ENCODE measurements at regions not wholly inside any gene's neighbourhood (a gene's known extent, or its start where the extent isn't known, plus 50 kb on each side); places are given as distances from the start of the nearest gene placed in this dataset.
A peak's percentile ranks its signal among the peaks of the same experiment; 100 is the strongest.
"Not testable (repeated sequence)": the region's sequence is repeated elsewhere in the genome, so short reads cannot be mapped to it uniquely, and the experiment has no call there.

DNA sequence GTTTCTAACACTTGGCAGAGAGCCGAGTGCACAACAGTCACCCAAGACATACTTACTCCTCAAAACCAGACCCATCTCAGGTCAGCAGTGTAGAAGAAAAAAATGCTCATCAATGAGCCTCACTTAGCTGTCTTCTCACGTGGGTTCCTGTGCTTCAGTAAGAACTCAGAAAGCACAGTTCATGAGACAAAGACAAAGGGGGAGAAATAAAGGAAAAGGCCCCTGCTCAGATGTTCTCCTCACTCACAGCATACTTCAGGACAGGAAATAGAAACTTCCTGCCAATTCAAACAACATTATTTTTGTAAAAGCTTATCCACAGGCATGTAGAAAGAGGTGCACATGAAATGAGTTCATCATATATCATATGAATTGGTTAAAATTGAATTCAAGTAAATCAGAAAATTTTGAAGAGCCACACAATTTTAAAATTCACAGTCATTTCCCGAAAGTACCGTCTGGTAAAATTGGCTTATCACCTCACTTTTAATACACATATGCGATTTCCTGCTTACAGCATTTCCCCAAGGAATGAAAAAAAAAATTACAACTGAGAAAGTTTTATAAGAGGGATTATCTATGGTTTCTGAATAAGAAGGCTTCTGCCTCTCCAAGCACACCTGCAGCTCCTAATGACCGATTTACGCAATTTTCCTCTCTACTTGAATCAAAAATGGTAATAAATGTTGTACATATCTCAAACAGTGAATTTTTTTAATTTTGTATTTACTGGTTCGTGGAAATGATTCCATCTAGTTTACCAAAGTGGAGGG, 328.3 kb downstream of the TMEM167A start:
- no peak for DNase-seq

DNA sequence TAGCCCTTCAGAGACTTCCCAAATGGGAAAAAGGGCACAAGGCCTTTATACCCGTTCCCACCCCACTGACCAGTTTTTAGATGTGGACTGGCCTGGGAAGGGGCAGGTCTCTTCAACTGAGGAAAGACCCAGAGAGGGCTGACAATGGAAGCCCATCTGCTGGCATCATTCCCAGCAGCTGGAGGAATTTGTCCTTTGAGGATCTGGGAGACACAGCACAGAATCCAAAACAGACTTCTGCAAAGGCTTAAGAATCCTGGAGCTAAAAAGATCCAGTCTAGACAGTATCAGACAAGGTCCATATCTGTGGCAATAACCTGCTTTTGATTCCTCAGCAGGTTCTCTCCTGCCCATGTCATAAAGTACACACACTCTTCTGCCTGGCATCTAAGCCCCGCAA, 329.2 kb downstream of the TMEM167A start:
- DNase-seq: no peak

DNA sequence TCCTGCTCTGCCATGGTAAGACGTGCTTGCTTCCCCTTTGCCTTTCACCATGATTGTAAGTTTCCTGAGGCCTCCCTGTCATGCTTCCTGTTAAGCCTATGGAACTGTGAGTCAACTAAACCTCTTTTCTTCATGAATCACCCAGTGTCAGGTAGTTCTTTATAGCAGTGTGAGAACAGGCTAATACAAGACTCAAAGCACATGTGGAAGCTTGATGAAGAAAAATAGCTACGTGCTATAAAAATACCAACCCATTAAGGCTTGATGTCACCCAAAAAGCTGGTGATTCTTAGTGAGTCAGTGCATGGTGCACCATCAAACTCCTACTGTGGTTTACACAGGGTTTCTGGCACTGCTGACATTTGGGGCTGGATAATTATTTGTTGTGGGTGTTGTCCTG, 332.2 kb downstream of the TMEM167A start:
- DNase-seq: no peak

DNA sequence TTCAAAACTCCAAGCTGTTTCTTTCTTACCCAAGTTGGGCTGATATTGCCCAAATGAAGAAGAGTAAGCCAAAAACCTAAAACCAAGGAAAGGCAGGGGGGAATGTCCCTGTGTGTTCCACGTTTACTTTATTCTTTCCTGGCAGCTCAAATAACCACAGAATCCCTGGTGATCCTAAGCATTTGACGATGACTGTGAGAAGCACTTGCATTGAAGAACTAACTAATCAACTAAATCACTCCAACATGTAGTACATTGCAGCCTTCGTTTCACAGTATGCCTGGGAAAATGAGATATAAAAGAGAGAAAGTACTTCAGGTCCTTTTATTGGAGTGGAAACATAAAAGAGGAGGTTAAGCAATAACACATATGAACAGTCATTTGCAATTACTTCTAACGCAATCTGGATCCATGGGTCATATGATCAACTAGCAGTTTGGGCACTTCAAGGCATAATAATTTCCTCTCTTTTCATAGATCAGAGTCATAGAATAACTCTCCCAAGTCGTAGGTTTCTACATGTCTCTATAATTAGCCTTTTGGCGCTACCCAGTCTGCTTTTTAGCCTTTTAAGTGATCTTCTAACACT, 338.4 kb downstream of the TMEM167A start:
- DNase-seq: no peak

DNA sequence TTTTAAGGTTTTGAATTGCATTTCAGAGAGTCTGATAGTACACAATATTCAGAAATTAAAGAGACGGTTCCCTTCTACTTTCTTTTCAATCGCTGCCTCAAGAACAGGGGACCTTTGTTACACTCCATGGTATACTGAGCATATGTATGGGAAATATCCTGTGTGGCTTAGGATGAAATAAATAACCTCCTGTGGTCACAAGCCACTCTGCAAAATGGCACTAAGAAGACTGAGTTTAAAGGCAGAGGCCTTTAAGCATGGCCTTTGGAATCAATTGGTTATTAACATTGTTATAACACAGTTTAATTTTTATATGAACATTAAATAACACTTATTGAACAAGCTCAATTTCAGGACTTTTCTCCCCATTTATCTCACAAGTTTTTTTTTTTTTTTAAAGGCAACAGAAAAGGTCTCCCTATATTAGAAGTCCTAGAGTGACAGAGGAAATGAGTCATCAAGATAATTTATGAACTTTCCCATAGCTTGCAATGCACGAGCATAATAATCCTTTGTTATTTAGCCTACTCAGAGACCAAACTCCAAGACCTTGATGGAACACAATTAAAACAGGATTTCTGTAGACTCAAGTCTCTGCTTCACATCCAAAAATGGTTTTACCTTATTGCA, 341.9 kb downstream of the TMEM167A start:
- no peak for DNase-seq

DNA sequence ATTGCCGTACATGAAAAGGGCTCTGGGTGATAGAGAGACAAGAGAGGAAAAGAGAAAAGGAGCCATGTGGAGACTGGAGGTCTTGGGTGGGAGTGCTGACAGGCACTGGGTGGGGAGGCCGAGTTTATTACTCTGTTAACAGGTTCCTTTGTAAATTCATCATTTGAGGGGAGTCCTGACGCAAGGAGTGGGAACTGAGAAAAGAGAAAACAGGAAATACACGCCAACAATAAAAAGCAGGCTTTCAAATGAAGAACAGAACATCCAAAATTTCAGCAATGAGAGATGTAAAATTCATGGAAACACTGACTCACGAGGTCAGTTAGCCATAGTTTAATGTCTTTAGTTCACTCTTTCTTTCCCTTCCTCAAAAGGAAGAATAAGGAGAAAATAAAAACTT, 342.8 kb downstream of the TMEM167A start:
- no peak for DNase-seq

DNA sequence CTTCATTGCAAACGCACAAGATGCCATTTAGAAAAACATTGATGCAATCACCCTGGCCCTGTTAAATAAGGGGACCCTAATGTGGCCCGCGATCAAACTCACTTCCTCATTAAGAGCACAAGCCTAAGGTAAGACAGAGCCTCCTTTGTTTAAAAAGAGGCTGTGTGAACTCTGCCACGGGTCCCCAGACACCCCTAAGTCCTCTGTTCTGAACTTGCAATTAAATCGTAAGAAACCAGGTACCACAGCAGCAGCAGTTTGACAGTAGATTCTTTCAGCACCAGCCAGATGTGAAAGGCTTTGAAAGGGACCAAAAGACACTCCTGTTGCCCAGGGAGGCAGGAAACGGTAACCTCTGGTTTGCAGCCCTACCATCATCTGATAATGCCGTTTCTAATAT, 346.3 kb downstream of the TMEM167A start:
- DNase-seq: no peak

DNA sequence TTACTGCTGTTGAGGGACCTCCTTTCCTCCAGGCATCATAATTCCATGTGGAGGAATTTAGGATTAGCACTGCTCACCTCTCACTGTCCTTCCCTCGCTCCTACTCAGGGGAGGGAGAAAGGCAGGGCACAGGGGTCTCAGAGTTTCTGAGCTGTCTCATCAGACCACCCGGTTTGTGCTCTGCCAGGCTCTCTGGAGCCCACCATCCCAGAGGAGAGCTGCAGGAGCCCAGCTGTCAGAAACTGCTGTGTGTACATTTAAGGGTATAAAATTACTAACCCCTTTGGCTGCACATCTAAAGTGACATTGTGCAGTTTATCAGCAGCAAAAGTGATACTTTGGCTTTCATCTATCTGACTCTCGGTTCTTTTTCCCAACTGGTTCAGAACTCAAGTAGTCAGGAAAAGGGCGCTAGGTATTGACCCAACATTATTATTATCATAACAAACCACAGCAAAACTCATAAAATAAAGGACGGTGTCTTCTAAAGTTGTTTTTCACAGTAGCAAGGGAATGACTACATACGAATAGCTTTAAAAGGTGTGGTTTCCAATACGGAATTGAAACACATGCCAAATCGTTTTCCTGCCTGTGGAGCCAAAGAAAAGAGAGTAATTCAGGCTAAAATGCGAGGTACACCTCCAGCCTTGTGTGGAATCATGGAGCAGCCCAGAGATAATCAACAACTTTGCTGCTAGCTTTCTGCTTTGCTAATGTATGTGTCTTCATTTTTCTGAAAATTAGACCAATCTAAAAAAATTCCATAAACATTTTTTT, 348.1 kb downstream of the TMEM167A start:
- no peak for DNase-seq

DNA sequence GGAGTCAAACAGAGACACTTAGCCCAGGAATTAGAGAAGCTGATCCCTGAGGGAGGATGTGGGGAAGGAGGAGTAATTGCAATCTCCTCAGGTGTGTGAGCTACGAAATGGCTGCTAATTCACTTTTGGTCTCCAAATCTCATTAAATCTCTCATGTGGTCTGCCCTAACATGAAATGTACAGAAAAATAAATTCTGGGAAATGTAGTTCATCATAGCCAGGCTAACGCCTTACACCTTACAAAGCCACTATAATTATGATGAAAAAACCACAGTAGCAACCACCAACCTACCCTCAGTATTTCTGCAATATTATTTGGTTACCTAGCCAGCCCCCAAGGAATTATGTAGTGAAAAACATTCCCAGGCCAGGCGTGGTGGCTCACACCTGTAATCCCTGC, 354.0 kb downstream of the TMEM167A start:
- DNase-seq: no peak

DNA sequence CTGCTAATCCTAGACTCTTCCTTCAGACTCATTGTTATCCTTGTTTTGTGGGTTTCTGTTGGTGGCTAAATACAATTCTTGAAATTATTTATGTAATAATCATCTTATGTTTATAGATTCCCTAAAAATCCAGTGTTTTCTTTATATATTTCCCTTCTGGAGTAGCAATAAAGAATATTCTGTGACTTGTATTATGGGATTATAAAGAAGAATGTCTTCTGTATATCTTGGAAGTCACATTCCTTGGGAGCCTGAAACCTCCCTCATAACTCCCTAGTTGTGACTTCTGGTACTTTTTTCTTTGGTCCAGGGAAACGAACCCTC, 356.1 kb downstream of the TMEM167A start:
- DNase-seq: no peak

DNA sequence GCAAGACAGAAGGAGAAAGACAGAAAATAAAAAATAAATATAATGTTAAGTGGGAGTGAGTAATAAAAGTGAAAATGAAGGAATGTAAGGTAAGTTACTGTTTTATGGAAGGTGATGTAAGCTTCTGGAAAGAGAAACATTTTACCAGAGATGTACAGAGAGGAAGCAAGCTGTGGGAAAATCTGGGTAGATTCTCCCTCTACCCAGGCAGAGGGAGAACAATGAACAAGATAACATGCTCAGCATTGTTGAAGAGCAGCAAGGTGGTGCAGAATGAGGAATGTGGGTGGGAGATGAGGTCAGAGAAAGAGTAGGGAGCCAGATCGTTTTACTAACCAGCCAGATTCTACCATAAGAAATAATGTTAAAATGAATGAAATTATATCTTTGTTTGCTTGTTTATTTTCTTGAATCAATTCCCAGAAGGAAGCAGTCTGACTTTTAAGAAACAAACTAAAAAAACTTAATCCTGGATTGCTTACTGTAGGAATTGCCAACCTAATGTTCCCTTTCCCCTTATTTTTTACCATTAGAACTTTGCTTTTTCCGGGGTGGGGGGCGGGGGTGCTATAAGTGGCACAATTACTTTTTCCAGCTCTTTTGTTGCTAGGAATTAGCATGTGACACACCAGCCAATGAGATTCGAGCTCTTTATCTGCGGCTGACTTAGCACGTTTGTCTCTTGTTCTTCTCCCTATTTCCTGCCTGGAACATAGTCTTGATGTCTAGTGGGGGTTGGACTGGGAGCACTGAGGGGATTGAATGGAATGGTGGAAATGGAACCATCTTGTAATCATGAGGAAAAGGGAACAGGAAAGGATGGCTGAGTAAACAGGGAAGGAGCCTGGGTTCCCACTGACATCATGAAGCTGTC, 356.7 kb downstream of the TMEM167A start:
- DNase-seq: no peak

DNA sequence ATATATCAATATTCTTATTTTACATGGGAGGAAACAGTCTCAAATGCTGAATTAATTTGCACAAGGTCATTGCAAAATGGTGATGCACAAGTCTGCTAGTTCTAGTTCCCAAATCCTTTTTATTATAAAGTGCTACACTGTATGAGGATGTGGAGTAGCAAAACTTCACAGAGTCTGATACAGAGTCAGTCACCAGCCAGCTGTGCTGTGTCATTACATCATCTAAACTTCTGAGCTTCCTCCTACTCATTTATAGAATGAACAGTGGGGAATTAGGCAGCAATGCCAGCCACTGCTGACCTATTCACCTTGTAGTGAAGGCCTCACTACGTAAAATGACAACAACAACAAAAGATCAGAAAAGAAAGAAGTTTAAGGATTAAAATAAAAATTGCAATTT, 357.8 kb downstream of the TMEM167A start:
- DNase-seq: no peak

DNA sequence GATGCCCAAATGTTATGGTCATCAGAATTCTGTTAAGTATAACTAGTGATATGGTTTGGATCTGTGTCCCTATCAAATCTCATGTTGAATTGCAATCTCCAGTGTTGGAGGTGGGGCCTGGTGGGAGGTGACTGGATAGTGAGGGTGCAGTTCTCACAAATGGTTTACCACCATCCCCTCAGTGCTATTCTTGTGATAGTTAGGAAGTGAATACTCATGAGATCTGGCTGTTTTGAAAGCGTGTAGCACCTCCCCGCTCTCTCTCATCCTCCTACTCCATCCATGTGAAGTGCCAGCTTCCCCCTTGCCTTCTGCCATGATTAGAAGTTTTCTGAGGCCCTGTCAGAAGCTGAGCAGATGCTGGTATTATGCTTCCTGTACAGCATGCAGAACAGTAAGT, 359.5 kb downstream of the TMEM167A start:
- no peak for DNase-seq

DNA sequence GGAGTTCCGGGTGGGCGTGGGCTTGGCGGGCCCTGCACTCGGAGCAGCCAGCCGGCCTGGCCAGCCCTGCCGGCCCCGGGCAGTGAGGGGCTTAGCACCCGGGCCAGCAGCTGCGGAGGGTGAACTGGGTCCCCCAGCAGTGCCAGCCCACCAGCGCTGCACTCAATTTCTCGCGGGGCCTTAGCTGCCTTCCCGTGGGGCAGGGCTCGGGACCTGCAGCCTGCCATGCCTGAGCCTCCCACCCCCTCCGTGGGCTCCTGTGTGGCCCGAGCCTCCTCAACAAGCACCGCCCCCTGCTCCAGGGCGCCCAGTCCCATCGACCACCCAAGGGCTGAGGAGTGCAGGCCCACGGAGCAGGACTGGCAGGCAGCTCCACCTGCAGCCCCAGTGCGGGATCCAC, 362.5 kb downstream of the TMEM167A start:
- DNase-seq: not testable (repeated sequence)

DNA sequence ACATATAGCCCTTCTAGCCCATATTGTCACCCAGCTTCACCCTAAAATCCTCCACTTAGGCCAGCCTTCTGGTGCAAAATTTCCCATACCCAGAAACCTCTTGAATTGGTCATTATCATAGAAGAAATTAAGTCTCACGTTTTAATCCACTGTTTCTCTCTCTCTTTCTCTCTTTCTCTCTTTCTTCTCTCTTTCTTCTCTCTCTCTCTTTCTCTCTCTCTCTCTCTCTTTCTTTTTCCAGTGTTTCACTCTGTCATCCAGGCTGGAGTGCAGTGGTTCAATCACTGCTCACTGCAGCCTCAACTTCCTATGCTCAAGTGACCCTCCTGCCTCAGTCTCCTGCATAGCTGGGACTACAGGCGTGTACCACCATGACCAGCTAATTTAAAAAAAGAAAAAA, 363.4 kb downstream of the TMEM167A start:
- DNase-seq: no peak

DNA sequence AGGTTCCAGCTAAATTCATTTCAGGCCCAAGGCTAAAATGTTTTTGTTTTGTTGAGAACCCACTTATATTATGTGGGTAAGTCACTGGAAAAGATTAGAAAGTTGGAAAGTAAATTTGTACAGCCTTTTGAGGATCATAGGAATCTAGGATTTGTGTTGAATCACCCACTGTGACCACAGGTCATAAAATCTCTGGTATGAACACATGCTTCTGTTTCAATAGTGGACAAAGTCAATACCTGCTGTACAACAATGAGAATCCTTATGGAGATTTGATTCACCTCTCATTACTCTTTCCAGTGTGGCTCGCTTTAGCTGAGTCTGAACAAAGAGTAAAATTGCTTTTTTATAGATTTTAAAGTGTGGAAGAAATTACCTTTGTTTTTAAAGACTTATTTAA, 369.5 kb downstream of the TMEM167A start:
- no peak for DNase-seq

DNA sequence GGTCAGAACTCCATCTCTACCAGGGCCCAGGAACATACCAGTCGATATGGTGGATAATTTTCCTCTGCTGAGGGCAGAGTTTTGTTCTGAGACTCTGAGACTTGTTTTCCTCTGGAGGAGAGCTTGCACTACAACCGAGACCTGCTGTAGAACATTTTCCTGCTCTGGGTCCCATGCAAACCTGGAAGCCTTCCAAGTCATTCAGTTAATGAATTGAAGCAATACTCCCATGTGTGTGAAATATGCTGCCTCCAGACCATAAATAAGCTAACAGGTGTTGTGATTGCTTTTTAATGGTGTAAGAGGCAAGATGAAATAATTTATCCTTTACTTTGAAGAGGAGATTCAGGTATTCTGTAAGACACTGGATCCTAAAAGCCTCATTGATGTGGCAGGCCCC, 372.8 kb downstream of the TMEM167A start:
- DNase-seq: peak; percentile 1

DNA sequence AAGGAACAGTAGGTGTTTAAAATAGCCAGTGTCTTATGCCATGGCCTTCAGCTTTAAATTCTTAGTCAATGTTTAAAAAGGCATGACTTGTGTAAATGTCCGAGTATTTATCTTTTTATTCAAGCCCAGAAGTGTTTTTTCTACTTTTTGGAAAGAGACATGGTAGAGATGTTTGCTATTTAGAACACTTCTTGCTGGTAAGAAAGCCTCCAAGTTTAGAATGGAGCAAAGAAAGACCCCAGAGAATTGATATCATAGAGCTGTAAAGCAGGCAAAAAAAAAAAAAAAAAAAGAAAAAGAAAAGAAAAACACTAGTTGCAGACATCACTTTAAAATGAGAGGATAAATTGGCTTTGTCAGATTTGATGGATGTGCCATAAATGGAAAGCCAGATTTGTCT, 375.1 kb downstream of the TMEM167A start:
- DNase-seq: no peak

DNA sequence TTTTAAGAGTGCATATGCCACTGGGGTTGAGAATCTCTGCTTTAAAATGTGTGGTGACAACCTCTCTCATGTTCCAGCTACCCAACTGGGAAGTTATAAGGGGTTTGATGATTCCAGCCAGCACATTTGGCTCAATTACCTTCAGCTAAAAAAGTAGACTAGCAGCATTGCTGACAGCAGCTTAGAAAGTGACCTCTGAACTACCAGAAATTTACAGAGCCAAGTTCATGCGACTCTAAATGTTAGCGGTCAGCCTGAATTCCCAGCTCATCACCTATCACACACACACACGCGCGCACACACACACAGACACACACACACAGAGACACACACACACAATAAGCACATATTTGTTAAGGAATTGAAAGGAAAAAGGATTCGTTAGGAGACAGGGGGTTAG, 377.5 kb downstream of the TMEM167A start:
- no peak for DNase-seq

DNA sequence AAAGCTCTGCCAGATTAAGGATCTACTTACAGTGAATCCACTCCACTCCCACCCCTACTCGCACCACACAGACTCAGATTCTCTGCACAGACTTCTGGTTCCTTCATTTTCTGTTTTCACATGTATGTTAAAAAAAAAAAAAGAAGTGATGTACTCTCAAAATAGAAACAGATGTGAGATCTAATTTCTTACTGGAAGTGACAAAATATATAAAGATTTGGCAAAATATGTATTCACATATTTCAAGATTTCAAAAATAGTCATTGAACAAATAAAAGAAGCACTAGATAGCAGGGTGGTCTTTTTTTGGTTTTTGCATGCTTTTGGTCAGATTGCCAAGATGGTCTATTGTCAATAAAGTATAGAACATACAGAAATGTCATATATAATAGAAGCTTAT, 379.2 kb downstream of the TMEM167A start:
- DNase-seq: no peak

DNA sequence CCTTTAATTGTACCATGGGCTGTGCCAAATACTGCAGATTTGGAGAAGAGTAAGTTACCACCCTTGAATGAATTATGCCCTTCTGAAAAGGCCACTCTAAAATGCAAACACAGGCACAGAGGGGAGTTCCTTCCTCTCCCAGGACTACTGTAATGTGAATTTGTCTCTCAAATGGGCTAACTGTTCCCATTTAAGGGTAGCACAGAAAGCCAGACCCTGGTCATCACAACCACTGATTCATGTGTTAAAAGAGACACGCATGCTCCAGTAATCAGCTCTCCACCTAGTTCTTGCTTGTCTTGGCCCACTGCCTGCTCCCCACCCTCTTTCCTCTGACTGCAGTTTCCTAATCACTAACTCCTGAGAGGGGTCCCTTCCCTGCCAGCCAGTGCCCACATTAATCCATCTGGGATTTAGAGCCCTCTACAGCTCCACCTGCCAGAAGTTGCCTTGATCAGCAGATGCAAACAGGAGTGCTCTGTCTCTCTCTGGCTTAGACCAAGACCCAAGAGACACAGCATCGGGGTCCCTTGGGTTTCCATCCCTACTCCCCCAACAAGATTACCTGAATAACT, 382.4 kb downstream of the TMEM167A start:
- DNase-seq: peak; percentile 1

DNA sequence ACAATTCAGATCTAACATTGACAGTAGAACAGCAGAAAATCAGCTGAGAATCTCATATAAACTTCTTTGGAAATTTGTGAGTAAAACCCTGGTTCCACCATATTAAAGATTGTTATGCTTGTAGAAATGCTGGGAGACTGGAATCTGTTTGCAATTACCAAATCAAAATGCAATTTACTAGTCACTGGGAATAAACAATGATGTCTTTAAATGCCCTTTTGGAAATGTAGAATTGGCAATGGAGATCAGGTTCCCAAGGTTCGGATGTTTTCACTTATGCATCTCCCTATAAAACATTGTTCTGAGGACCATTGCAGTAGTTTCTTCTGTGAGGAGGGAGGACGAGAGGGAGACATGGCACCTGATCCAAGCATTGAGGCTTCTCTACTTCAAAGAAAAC, 384.4 kb downstream of the TMEM167A start:
- DNase-seq: no peak

DNA sequence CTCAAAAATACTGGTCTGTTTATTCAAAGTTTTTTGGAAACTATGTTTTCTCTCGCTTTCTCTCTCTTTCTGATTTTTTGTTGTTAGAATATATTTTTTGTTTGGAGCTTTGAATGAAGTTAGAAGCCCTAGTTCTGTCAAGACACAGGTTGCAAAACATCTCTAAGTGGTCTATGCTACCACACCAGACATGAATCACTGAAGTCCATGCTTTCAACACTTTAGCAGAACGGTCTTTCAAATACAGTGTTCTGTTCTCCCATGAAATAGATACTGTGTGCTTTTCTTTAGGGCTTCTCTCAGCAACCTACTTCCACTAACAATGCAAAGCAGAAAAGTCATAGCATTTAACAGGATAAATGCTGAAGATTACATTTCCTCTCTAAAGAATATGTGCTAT, 392.5 kb downstream of the TMEM167A start:
- no peak for DNase-seq

All from NCI-H1105 treated with DMSO at 0.1 percent for 48 hours (cell line).